Activated T-cell treated with anti-CD3 and anti-CD28 coated beads for 48 hours (primary cell): ENCODE measurements at regions not wholly inside any gene's neighbourhood (a gene's known extent, or its start where the extent isn't known, plus 50 kb on each side); places are given as distances from the start of the nearest gene placed in this dataset.

ENCODE experiments used
- DNase-seq: peaks from one replicate; pipeline ENCODE4 v3.0.0-alpha.2; 2020; ENCODE audit warnings: low read depth

GRCh38 chr9:107210775-107211174 lies 72.3 kb upstream of the RAD23B start:
- DNase-seq: no peak

GRCh38 chr9:107211284-107211923 lies 71.7 kb upstream of the RAD23B start:
- no peak for DNase-seq

- no peak for DNase-seq
These were observed 70.5 kb upstream of the RAD23B start for GRCh38 chr9:107212613-107213012.

DNA sequence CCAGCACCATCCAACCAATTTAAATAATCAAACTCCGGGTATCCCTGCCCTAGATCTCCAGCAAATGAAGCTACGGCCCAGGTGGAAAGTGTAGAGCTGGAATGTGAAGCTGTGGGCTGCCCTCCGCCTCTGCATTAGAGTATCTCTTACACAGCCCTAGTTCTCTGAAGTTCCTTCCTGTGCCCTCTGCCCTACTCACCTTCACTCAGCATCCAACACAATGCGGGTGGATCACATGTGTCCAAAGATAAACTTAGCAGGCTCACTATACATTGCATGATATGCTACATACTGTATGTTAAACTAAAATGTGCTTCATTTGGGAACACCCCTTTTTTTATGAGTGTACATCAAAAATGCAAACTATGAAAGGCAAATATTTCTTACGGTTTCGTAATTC lies 70.0 kb upstream of the RAD23B start:
- DNase-seq: no peak

- DNase-seq: peak; percentile 4
These were observed 69.5 kb upstream of the RAD23B start for GRCh38 chr9:107213561-107214028.

GRCh38 chr9:107214381-107214780 lies 68.7 kb upstream of the RAD23B start:
- no peak for DNase-seq

DNA sequence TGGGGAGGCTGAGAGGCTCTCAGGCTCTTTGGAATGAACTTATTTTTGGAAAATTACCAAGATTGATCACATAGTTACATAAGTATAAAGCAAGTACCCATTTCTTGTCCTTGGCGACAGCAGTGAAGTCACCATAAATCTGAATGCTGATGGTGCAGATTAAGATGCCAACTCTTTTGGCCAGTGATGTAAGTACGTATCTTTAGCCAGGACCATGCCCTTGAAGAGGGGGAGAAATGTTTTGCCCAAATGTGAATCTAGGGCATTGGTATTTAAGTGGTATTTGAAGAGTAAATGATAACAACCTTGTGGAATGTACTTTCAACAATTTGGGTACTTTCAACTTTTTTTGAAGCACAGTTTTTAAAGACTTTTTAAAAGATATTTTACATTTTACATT lies 68.2 kb upstream of the RAD23B start:
- DNase-seq: no peak

GRCh38 chr9:107215381-107215780 lies 67.7 kb upstream of the RAD23B start:
- no peak for DNase-seq

DNA sequence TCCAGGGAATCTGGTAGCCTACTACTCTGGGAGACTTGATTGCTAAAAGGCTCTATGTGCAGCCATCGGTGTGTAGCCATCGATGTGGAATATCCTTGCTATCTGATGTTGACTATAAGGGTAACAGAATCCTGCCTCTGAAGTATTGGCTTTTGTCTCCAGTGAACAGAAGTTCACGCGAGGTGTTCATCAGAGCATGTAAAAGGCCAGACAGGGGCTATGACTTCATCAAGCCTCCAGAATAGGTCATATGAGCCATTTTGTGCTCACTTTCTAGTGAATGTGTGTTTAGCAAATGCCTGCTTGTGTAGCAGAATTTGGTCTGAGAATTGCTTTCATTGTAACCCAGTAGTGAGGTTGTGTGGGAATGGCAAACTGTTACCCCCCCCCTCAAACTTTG lies 66.8 kb upstream of the RAD23B start:
- no peak for DNase-seq

DNA sequence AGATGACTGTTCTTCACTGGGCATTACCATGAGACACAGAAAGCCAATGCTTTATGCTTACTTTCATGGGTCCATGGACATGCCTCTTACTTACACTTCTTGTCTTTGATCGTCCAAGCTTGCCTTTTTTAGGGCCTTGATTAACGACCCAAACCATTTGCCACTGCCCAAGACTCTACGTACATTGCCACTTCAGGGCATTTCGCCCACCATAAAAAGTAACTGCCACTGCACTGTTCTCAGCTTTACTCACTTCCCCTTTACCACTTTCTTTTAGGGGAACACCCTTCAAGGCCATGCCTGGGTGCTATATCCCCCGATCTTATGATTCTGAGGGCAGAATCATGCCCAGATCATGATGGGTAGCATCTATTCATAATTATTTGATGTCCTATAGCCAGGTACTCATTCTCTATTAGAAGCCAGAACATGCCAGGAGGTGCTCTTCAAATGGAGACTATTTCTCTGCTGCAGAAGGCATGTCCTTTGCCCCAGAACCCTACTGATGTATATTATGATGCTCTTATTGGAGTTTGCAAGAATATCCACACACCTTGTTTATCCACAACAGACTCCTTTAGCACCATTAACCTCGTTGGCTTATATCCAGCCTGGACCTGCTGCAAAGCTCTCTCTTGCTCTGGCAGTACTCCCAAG lies 64.1 kb upstream of the RAD23B start:
- no peak for DNase-seq

DNA sequence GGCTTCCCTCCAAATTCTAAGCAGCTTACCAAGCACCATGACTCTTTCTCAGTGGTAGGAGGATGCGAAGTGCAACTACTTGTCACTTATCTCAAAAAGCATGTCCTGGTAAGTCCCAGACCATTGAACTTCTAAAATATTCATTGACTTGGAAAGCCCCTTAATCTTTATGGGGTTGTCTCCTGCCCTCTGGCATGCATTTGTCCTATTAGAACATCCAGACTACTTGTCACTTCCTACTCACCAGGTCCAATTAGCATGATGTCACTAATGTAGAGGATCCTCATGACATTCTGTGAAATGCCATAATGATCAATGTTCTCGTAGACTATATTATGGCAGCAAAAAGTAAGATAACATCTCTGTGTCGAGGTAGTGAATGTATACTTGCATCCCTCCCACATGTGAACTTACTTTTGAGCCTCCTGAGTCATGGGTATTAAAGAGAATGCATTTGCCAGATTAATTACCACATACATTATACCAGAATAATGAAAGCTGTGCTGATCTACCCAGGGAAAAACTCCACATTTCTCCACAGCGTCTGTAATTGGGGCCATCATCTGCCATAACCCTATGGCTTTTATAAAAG lies 63.5 kb upstream of the RAD23B start:
- no peak for DNase-seq

- DNase-seq: no peak
These were observed 61.8 kb upstream of the RAD23B start for GRCh38 chr9:107221321-107221720.

DNA sequence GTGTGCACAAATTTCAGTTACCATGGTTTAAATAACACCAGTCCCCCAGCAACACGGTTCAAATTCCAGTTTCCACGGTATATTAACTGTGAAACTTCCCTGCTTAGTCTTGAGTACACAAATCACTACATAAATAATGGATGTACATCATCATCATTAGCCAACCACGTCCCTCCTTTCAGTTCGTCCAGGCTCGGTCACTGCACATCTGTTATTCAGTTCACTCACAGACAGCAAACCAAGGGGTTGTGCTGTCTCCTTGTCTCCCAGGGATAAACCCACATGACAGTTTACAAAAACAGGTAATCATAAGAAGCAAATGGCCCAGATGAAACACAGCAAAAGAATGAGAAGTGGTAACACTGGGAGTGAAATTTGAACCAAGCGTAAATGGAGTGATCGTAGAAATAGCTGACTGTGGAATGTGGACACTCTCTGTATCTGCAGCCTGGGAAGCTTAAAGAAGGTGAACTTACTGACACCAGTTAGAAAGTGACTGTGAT lies 61.0 kb upstream of the RAD23B start:
- DNase-seq: no peak

DNA sequence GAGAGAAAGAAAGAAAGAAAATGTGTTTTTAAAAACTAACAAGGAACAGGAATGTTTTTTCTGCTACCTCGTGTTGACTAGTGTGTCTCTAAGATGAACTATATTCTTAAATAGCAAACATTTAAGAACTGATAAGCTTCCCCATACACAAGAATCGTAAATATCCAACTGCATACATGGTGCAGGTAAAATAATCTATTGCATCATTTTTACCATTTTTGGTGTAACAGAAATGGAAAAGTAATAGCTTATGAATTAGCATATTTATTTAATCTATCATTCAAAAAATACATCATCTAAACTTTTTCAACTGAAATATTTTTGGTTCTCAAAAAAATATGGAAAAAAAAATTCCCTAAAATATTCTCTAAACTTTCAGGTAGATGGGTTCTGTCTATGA lies 59.7 kb upstream of the RAD23B start:
- no peak for DNase-seq

GRCh38 chr9:107224252-107224651 lies 58.8 kb upstream of the RAD23B start:
- no peak for DNase-seq

DNA sequence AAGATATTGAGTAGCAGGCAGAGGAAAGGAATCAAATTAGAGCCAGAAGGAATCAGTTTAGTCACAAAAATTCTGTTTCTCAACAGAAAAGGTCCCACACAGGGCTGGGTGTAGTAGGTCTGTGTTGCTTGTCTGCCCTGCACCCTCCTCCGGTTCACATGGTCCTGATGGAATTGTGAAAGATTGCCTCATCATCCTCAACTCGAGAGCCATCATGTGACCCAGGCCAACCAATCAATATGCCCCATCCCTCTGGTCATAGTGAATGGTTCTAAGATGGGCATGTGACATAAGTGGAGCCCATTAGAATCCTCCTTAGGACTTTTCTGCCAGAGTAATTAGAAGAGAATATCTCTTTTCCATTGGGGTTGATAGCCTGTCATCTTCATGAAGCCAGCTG lies 56.7 kb upstream of the RAD23B start:
- no peak for DNase-seq

- no peak for DNase-seq
These were observed 55.3 kb upstream of the RAD23B start for GRCh38 chr9:107227774-107228173.

GRCh38 chr9:107228496-107229039 lies 54.5 kb upstream of the RAD23B start:
- no peak for DNase-seq

DNA sequence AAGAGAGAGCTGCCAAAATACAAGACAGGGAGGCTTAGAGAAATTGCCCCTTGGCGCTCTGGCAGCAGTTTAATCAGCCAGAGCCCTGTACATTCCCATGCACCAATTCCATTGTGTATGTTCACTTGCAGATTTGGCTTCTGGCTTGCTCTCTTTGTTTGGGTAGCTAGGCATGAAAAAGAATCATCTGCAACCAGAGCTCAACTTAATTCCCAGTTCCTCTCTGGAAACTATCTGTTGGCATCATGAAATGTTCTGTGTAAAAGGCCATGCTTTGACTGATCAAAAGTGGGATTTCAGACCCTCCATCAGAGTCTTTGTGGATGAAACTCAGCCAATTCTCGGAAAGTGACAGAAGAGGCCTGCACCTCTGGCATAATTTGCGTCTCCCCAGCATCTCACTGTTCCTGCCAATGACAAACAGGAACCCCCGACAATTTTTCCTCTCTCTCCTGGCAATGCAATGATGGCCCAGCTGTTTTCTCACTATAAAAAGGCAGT lies 53.8 kb upstream of the RAD23B start:
- no peak for DNase-seq
